LNCAP (cell line): ENCODE measurements at regions not wholly inside any gene's neighbourhood (a gene's known extent, or its start where the extent isn't known, plus 50 kb on each side); places are given as distances from the start of the nearest gene placed in this dataset.

Source experiments
- TF ChIP-seq, protein P1 (sequence below): fragments of 450-650 bp; IDR thresholded peaks from 2 replicates; pipeline ENCODE4 v1.5.1; 2017; ENCODE audit warnings: mild to moderate bottlenecking

DNA sequence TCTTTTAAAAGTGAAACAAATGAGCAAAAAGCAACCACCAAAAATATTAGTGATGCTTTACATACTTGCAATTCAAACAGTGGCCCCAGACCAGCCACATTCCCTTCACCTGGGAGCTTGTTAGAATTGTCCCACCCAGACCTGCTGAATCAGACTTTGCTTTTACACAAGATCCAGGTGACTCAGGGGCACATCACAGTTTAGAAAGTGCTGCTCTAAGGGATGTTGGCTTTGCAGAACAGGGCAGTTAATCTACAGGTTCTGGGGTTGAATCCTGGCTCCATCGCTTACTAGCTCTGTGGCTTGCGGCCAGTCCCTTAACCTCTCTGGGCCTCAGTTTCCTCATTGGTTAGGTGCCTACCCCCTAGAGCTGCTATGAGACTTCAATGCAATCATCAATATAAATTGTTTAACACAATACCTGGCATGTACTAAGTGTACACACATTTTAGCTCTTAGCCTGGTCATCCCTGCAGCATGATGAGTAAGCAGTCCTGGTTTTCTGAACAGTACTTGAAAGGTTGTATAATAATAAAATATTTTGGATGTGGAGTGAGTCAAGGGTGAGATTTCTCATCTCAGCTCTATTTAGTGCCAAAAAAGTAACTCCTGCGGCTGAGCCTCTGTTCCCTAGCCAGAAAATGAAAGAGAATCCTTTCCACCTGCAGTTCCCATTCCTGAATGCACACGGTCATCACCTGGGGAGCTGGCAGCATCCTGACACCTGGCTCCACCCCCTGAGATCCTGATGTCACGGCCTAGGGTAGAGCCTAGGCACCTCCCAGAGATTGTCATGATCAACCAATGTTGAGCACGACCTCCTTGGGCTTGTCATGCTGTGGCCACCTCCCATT lies 162.7 kb downstream of the ANKRD60 start:
- TF ChIP-seq, protein P1, sequence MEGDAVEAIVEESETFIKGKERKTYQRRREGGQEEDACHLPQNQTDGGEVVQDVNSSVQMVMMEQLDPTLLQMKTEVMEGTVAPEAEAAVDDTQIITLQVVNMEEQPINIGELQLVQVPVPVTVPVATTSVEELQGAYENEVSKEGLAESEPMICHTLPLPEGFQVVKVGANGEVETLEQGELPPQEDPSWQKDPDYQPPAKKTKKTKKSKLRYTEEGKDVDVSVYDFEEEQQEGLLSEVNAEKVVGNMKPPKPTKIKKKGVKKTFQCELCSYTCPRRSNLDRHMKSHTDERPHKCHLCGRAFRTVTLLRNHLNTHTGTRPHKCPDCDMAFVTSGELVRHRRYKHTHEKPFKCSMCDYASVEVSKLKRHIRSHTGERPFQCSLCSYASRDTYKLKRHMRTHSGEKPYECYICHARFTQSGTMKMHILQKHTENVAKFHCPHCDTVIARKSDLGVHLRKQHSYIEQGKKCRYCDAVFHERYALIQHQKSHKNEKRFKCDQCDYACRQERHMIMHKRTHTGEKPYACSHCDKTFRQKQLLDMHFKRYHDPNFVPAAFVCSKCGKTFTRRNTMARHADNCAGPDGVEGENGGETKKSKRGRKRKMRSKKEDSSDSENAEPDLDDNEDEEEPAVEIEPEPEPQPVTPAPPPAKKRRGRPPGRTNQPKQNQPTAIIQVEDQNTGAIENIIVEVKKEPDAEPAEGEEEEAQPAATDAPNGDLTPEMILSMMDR: no peak

GRCh38 chr20:58064411-58065010 lies 163.9 kb downstream of the ANKRD60 start:
- TF ChIP-seq, protein P1: no peak

DNA sequence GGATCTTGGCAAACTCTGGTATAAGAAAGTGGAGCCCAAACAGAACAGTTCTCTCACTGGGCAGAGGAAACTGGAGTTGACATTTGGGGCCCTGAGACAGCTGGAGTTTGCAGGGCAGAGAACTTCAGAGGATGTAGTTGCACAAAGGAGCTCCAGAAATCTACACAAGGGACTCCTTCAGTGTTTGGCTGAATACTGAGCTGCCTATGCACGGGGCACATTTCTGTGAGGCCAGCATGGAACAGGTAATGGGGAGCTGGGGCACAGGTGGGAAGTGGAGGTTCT lies 169.3 kb downstream of the ANKRD60 start:
- TF ChIP-seq, protein P1: no peak

DNA sequence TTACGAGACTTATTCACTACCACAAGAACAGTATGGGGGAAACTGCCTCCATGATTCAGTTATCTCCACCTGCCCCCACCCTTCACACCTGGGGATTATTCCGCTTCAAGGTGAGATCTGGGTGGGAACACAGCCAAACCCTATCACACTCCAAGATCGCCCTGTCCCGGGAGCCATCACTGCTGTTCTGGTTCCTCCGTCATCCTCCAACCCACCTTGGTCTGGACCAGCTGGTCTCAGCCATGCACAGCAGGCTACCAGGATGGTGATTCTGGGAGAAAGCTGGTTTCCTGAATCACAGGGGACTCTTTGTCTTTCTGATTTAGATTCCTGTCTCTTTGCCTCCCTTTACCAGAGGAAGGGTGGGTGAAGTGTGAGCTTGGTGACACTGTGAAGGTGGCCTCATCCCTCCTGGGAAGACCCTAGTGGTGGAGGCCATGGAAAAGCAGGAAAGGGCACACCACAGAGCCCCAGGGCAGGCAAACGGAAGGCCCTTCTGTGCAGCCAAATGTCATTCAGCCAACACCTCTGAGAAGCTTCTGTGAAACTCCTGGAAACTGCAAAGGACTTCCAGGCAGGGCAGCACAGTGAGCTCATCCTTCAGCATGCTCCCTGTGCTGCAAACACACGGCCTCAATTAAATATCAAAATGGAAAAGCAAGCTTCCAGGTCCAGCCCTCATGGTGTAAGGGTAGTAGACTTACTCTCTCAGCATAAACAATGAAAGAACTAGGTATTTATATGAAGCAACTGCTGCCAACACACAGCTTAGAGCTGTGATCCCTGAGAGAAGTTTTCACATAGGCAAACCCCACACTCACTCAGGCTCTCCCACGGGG lies 169.8 kb downstream of the ANKRD60 start:
- TF ChIP-seq, protein P1: no peak

- TF ChIP-seq, protein P1: no peak
Measured at GRCh38 chr20:58056921-58057686, 171.3 kb downstream of the ANKRD60 start.

- TF ChIP-seq, protein P1: no peak
Measured at GRCh38 chr20:58056021-58056591, 172.3 kb downstream of the ANKRD60 start.
